ENCODE measurements at regions not wholly inside any gene's neighbourhood (a gene's known extent, or its start where the extent isn't known, plus 50 kb on each side); places are given as distances from the start of the nearest gene placed in this dataset.

DNA sequence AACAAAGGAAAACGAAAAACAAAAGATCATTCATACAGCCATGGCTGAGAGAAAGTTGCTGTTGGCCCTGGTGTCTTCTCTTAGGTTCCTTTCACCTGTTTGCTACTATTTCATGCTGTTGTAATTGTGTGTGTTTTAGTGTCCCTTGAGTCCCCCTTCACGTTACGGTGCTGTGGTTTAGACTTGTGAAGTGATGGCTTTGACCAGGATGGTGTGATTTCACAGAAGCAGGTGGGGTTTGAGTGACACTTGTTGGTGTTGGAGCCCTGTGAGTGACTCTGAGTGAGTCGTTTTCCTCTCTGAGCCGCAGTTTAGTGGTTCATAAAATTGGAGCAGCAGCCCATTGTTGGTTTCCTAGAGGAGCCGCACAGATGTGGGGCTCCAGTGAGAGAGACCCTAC is 635.4 kb downstream of the VRK1 start:
- POLR2A ChIA-PET = no interaction called here
- no peak for DNase-seq (ENCODE audit: low read depth)
- no peaks in the 10 kb centered on the region for H3K36me3 ChIP-seq (ENCODE audit: control insufficient read depth, insufficient read depth, low read length)
- TF ChIP-seq, protein P1, sequence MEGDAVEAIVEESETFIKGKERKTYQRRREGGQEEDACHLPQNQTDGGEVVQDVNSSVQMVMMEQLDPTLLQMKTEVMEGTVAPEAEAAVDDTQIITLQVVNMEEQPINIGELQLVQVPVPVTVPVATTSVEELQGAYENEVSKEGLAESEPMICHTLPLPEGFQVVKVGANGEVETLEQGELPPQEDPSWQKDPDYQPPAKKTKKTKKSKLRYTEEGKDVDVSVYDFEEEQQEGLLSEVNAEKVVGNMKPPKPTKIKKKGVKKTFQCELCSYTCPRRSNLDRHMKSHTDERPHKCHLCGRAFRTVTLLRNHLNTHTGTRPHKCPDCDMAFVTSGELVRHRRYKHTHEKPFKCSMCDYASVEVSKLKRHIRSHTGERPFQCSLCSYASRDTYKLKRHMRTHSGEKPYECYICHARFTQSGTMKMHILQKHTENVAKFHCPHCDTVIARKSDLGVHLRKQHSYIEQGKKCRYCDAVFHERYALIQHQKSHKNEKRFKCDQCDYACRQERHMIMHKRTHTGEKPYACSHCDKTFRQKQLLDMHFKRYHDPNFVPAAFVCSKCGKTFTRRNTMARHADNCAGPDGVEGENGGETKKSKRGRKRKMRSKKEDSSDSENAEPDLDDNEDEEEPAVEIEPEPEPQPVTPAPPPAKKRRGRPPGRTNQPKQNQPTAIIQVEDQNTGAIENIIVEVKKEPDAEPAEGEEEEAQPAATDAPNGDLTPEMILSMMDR (IDR thresholded peaks at IDR 0.05; ENCODE audit: insufficient read depth, low read depth, low read length) = no peak
- CTCF ChIA-PET = no interaction called here
- H3K27me3 ChIP-seq (ENCODE audit: control insufficient read depth, insufficient read depth, low read length) = no peaks in the 10 kb centered on the region
- no peak overlapping the region for H3K4me3 ChIP-seq (ENCODE audit: low read depth, low read length)

DNA sequence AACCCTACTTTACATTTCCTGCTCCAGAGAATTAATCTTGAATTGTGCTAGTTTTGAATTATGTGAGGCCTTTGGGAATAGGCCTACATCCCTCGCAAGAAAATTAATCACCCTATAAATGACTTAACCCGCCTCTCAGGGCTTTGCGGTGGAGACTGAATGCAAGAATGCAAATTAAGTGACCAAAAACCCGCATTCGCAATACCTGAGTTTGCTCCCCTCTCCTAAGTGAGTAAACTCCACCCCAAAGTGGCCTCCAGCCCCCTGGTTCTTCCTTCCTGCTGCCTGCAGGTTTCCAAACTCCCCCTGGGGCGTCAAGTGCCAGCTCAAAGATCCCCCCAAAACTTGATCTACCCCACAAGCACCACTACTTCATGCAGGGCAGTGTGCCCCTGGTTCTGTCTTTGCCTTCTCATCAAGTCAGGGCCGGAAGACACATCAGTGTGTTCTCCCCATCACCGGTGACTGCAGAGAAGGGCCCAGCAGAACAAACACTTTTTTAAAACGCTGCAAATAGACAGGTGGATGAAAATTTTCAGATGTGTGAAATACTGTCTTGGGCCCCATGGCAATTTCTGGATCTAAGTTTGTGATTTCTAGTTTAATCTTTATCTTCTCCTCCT is 644.7 kb downstream of the VRK1 start:
- H3K27me3 ChIP-seq (ENCODE audit: control insufficient read depth, insufficient read depth, low read length) = no peaks in the 10 kb centered on the region
- TF ChIP-seq, protein P1 (IDR thresholded peaks at IDR 0.05; ENCODE audit: insufficient read depth, low read depth, low read length) = no peak
- POLR2A ChIA-PET = no interaction called here
- CTCF ChIA-PET = no interaction called here
- H3K4me3 ChIP-seq (ENCODE audit: low read depth, low read length) = no peak overlapping the region
- DNase-seq (ENCODE audit: low read depth) = no peak
- H3K36me3 ChIP-seq (ENCODE audit: control insufficient read depth, insufficient read depth, low read length) = no peaks in the 10 kb centered on the region

DNA sequence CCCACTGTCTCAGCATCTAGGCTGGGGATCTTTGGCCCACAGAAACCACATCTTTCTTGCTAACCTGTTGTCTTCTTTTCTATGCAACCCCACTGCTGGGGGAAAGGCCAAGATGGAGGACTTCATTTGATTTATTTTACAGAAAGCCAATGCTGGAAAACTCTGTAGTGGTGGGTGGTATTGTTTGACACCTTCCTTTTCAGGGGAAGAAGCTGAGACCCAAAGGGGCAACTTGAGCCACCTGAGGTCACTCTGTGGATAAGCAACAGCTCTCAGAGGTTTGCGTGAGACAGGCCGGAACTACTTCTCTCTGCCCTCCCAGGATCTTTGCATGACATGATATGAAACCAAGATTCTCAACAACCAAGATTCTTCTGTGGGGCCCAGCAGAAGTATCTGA is 645.2 kb downstream of the VRK1 start:
- POLR2A ChIA-PET = no interaction called here
- Histone ChIP-seq H3K27me3 (ENCODE audit: control insufficient read depth, insufficient read depth, low read length) (no peaks in the 10 kb centered on the region), H3K36me3 (ENCODE audit: control insufficient read depth, insufficient read depth, low read length) (no peaks in the 10 kb centered on the region), H3K4me3 (ENCODE audit: low read depth, low read length) (no peak overlapping the region)
- CTCF ChIA-PET = no interaction called here
- no peak for DNase-seq (ENCODE audit: low read depth)
- TF ChIP-seq, protein P1 (IDR thresholded peaks at IDR 0.05; ENCODE audit: insufficient read depth, low read depth, low read length) = no peak

DNA sequence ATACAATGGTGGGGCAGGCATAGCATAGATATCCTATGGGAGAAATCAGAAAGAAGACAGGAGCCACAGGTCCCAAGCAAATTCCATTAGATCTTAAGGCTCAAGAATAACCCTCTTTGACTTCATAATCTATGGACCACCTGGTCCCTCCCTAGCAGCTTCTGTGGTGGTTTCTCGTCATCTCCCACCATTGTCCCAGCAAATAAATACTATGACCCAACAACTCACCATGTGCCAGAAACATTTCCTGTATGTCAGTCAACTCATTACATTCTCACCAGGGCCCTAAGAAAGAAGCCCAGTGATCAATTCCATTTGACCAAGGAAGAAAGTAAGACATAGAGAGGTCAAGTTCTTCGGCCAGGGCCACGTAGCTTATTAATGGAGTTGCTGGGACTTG is 646.2 kb downstream of the VRK1 start:
- Histone ChIP-seq H3K36me3 (ENCODE audit: control insufficient read depth, insufficient read depth, low read length) (no peaks in the 10 kb centered on the region), H3K27me3 (ENCODE audit: control insufficient read depth, insufficient read depth, low read length) (no peaks in the 10 kb centered on the region), H3K4me3 (ENCODE audit: low read depth, low read length) (no peak overlapping the region)
- ChIA-PET POLR2A (no interaction called here), CTCF (no interaction called here)
- TF ChIP-seq, protein P1 (IDR thresholded peaks at IDR 0.05; ENCODE audit: insufficient read depth, low read depth, low read length) = no peak
- DNase-seq (ENCODE audit: low read depth) = no peak

DNA sequence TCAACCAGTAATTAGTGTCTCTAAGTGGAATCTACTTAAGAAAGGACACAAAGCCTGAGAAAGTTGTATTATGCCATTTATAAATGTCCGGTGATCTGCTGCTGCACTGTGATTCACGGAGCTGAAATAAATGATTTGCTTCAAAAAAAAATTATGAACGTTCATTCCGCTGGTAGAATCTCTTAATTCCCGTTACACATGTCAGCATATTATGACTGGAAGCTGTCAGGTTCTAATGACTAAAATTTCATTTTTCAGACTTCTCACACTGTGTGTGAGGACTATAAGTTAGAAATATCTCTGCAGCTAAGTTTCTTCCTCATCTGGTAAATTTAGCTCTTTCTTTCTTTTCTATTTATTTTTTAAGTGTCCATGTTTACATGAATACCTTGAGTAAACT is 647.1 kb downstream of the VRK1 start:
- H3K27me3 ChIP-seq (ENCODE audit: control insufficient read depth, insufficient read depth, low read length) = no peaks in the 10 kb centered on the region
- no peaks in the 10 kb centered on the region for H3K36me3 ChIP-seq (ENCODE audit: control insufficient read depth, insufficient read depth, low read length)
- DNase-seq (ENCODE audit: low read depth) = no peak
- ChIA-PET POLR2A (no interaction called here), CTCF (no interaction called here)
- TF ChIP-seq, protein P1 (IDR thresholded peaks at IDR 0.05; ENCODE audit: insufficient read depth, low read depth, low read length) = no peak
- H3K4me3 ChIP-seq (ENCODE audit: low read depth, low read length) = no peak overlapping the region
